22Rv1 (cell line): ENCODE measurements at regions not wholly inside any gene's neighbourhood (a gene's known extent, or its start where the extent isn't known, plus 50 kb on each side); places are given as distances from the start of the nearest gene placed in this dataset.

Source experiments
- ZFX ChIP-seq: fragments of 450-650 bp; IDR thresholded peaks from 2 replicates; pipeline ENCODE4 v1.6.1; 2017; ENCODE audit warnings: antibody characterized with exemption, borderline replicate concordance
- TF ChIP-seq, protein P1 (sequence below): fragments of 450-650 bp; IDR thresholded peaks from 2 replicates; pipeline ENCODE4 v1.5.1; 2017; ENCODE audit warnings: mild to moderate bottlenecking

DNA sequence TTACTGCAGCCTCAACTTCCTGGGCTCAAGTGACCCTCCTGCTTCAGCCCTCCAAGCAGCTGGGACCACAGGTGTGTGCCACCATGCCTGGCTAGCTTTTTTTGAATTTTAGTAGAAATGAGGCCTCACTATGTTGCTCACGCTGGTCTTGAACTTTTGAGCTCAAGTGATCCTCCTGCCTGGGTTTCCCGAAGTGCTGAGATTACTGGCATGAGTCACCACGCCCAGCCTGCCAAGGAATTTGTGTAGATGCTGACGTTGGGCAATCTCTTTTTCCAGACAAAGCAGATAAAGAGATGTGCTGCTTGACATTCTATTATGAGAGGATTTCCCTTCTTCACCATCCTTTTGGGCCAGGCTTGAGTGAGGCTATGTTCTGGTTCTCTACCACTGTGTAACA is 254.5 kb upstream of the RPS6KA3 start:
- TF ChIP-seq, protein P1, sequence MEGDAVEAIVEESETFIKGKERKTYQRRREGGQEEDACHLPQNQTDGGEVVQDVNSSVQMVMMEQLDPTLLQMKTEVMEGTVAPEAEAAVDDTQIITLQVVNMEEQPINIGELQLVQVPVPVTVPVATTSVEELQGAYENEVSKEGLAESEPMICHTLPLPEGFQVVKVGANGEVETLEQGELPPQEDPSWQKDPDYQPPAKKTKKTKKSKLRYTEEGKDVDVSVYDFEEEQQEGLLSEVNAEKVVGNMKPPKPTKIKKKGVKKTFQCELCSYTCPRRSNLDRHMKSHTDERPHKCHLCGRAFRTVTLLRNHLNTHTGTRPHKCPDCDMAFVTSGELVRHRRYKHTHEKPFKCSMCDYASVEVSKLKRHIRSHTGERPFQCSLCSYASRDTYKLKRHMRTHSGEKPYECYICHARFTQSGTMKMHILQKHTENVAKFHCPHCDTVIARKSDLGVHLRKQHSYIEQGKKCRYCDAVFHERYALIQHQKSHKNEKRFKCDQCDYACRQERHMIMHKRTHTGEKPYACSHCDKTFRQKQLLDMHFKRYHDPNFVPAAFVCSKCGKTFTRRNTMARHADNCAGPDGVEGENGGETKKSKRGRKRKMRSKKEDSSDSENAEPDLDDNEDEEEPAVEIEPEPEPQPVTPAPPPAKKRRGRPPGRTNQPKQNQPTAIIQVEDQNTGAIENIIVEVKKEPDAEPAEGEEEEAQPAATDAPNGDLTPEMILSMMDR, result no peak
- TF ChIP-seq ZFX, result no peak
